K562 (cell line): ENCODE measurements at regions not wholly inside any gene's neighbourhood (a gene's known extent, or its start where the extent isn't known, plus 50 kb on each side); places are given as distances from the start of the nearest gene placed in this dataset.

ENCODE experiments used
- ATAC-seq: fragments of 200-7000 bp; cut with Tn5 transposase; 3 replicates; pipeline ENCODE4 v1.9.1; 2020; ENCODE audit warnings: moderate library complexity
- BruUV-seq: library from RNA; stranded (reverse); fragments of 400-500 nt; replicated peaks from 2 replicates; lab custom pipeline; 2021; lab: Mats Ljungman, UMichigan
- CTCF ChIA-PET: fragments of 300-600 bp; formaldehyde crosslinking; extraction: SDS; loops from one replicate; lab custom pipeline; 2021; ENCODE audit warnings: low intra/inter-chr PET ratio; lab: Yijun Ruan, JAX
- POLR2A ChIA-PET: fragments of 300-600, 350-650 bp; sonication (Branson Sonifier 250); formaldehyde crosslinking; extraction: SDS; loops from one replicate; lab custom pipeline; 2021; ENCODE audit warnings: antibody characterized with exemption, inconsistent platforms; lab: Yijun Ruan, JAX
- DNase-seq, 4 experiments: peaks; one replicate each; pipeline versions ENCODE4 v3.0.0 to v3.0.0-alpha.2; 2011 to 2018; ENCODE audit warnings: low spot score in 3 of 4, mixed read lengths in 3 of 4; ENCODE audit errors: extremely low read depth in 1 of 4
- FAIRE-seq: peaks from 2 replicates; lab custom pipeline; 2011; peaks lifted over from hg19 to GRCh38; lab: Jason Lieb, UNC
- H2AFZ ChIP-seq: 2 replicates; pipeline ENCODE4 v1.6.0; 2011; ENCODE audit warnings: low read depth, low read length, control low read depth, inconsistent platforms
- H3K27ac ChIP-seq: fragments of 200-600 bp; 3 replicates; pipeline ENCODE4 v1.8.0; 2011; ENCODE audit warnings: low read depth, mild to moderate bottlenecking, control low read depth, inconsistent platforms, low read length, moderate library complexity, mixed read lengths; ENCODE audit errors: extremely low read depth
- H3K27me3 ChIP-seq, 2 experiments: fragments of 300-600 bp in 1 of 2; 2 replicates in 1 of 2; 3 replicates in 1 of 2; pipeline versions ENCODE4 v1.6.0 to v1.8.0; 2011; ENCODE audit warnings: inconsistent platforms in 2 of 2, low read length in 2 of 2, mild to moderate bottlenecking in 1 of 2, mixed read lengths in 1 of 2, moderate library complexity in 1 of 2; ENCODE audit not compliant: control insufficient read depth in 2 of 2, insufficient read depth in 2 of 2
- H3K36me3 ChIP-seq: fragments of 300-600 bp; 3 replicates; pipeline ENCODE4 v1.8.0; 2011; ENCODE audit warnings: mild to moderate bottlenecking, low read length, inconsistent platforms; ENCODE audit not compliant: control insufficient read depth, insufficient read depth
- H3K4me1 ChIP-seq, 2 experiments: fragments of 200-600 bp in 1 of 2; replicated peaks in 1 of 2; 2 replicates in 1 of 2; 3 replicates in 1 of 2; pipeline versions ENCODE4 v1.5.1 to v1.8.0; 2011; ENCODE audit warnings: inconsistent platforms in 2 of 2, low read length in 2 of 2, mild to moderate bottlenecking in 1 of 2, mixed read lengths in 1 of 2, moderate library complexity in 1 of 2; ENCODE audit not compliant: control insufficient read depth in 2 of 2, insufficient read depth in 2 of 2
- H3K4me2 ChIP-seq: 2 replicates; pipeline ENCODE4 v1.6.1; 2011; ENCODE audit warnings: low read length, control low read depth, inconsistent platforms, mixed read lengths; ENCODE audit not compliant: insufficient read depth
- H3K4me3 ChIP-seq: fragments of 200-600 bp; sonication (generic), shearing (Covaris generic); 2 replicates; pipeline ENCODE4 v1.5.1; 2016; ENCODE audit warnings: control low read depth, inconsistent platforms
- H3K79me2 ChIP-seq: fragments of 200-600 bp; 3 replicates; pipeline ENCODE4 v1.8.0; 2011; ENCODE audit warnings: low read length, inconsistent platforms; ENCODE audit not compliant: control insufficient read depth, insufficient read depth
- H3K9ac ChIP-seq, 2 experiments: 2 replicates each; pipeline versions ENCODE4 v1.6.0 to v1.6.1; 2011; ENCODE audit warnings: low read depth in 2 of 2, low read length in 2 of 2, control low read depth in 1 of 2, inconsistent platforms in 1 of 2, mild to moderate bottlenecking in 1 of 2, mixed read lengths in 1 of 2; ENCODE audit not compliant: insufficient read depth in 1 of 2
- H3K9me1 ChIP-seq: one replicate; pipeline ENCODE4 v1.6.0; 2011; ENCODE audit warnings: inconsistent platforms, mild to moderate bottlenecking, low read length, moderate library complexity; ENCODE audit not compliant: control insufficient read depth, insufficient read depth
- H3K9me3 ChIP-seq: replicated peaks from 2 replicates; pipeline ENCODE4 v1.5.1; 2011; ENCODE audit warnings: low read depth, low read length, inconsistent platforms; ENCODE audit not compliant: control insufficient read depth, insufficient read depth
- H4K20me1 ChIP-seq: replicated peaks from 2 replicates; pipeline ENCODE4 v1.6.1; 2011; ENCODE audit warnings: low read length, inconsistent platforms, mixed read lengths; ENCODE audit not compliant: control insufficient read depth, insufficient read depth
- BRF1 ChIP-seq: IDR thresholded peaks from 3 replicates; pipeline ENCODE4 v1.6.1; 2011; ENCODE audit warnings: borderline replicate concordance, mild to moderate bottlenecking; ENCODE audit not compliant: insufficient read length; ENCODE audit errors: extremely low read depth
- C11orf30 ChIP-seq: fragments of 450-650 bp; IDR thresholded peaks from 2 replicates; pipeline ENCODE4 v1.6.1; 2016; ENCODE audit warnings: low read depth, mild to moderate bottlenecking
- CHCHD3 ChIP-seq: fragments of 250-450 bp; sonication (Bioruptor Pico); IDR thresholded peaks from 2 replicates; pipeline ENCODE4 v2.1.2; 2022; ENCODE audit warnings: mild to moderate bottlenecking
- DDX20 ChIP-seq: fragments of 450-650 bp; IDR thresholded peaks from 2 replicates; pipeline ENCODE4 v1.6.1; 2016; ENCODE audit warnings: missing genetic modification characterization, low read depth, mild to moderate bottlenecking, missing compliant biosample characterization, moderate library complexity
- E2F8 ChIP-seq: fragments of 450-650 bp; IDR thresholded peaks from 2 replicates; pipeline ENCODE4 v1.7.1; 2018; ENCODE audit warnings: mild to moderate bottlenecking, low read depth; ENCODE audit not compliant: partially characterized antibody
- MYC ChIP-seq, 2 experiments: fragments of 250-450 bp in 1 of 2; sonication (Bioruptor Pico) in 1 of 2; IDR thresholded peaks; 2 replicates each; pipeline versions ENCODE4 v1.5.1 to v1.6.1; 2012 to 2021; ENCODE audit warnings: low read depth in 2 of 2, borderline replicate concordance in 1 of 2, improper control_type of control experiment in 1 of 2, low read length in 1 of 2, mild to moderate bottlenecking in 1 of 2, moderate library complexity in 1 of 2
- NFIX ChIP-seq: fragments of 250-450 bp; sonication (Bioruptor Pico); IDR thresholded peaks from 2 replicates; pipeline ENCODE4 v1.4.0; 2020; ENCODE audit warnings: low read depth, mild to moderate bottlenecking, moderate library complexity
- NRF1 ChIP-seq, 2 experiments: fragments of 450-650 bp; IDR thresholded peaks in 1 of 2; conservative IDR thresholded peaks in 1 of 2; 2 replicates each; pipeline ENCODE4 v1.6.1; 2014; ENCODE audit warnings: mild to moderate bottlenecking in 2 of 2
- OTX1 ChIP-seq: fragments of 450-650 bp; formaldehyde crosslinking; IDR thresholded peaks from 2 replicates; pipeline ENCODE4 v1.4.0; 2022; ENCODE audit warnings: mild to moderate bottlenecking
- PREB ChIP-seq: sonication (generic); formaldehyde crosslinking; IDR thresholded peaks from 2 replicates; pipeline ENCODE4 v1.8.1; 2023; ENCODE audit warnings: mild to moderate bottlenecking, missing genetic modification reagents
- SLC30A9 ChIP-seq: fragments of 250-450 bp; sonication (Bioruptor Pico); IDR thresholded peaks from 2 replicates; pipeline ENCODE4 v1.8.0; 2022; ENCODE audit warnings: mild to moderate bottlenecking, moderate library complexity
- ZNF316 ChIP-seq: fragments of 450-650 bp; IDR thresholded peaks from 2 replicates; pipeline ENCODE4 v1.6.1; 2016
- ZZZ3 ChIP-seq: fragments of 450-650 bp; IDR thresholded peaks from 2 replicates; pipeline ENCODE4 v1.6.1; 2016; ENCODE audit warnings: antibody characterized with exemption, mild to moderate bottlenecking, moderate library complexity
- WGBS: fragments of 100-300 bp; shearing (Covaris generic); methylation state at CpG from one replicate; pipeline ENCODE4 v1.1.6; 2016; ENCODE audit warnings: low coverage, mixed read lengths; ENCODE audit not compliant: insufficient coverage; ENCODE audit errors: missing lambda C conversion rate; 5-methylcytosine and 5-hydroxymethylcytosine counted together
- in situ Hi-C: fragments of 300-500 bp; cut with MboI; formaldehyde crosslinking; loops from 4 replicates; pipeline ENCODE4 v1.15.0; 2018; ENCODE audit warnings: inconsistent platforms, mixed read lengths
- intact Hi-C: fragments of 100-400 bp; cut with micrococcal nuclease; formaldehyde crosslinking; loops from 2 replicates; pipeline ENCODE4 v1.14.2; 2022
- TF ChIP-seq, protein P1 (sequence below): IDR thresholded peaks from 2 replicates; pipeline ENCODE4 v1.6.1; 2012; ENCODE audit warnings: low read depth, low read length, improper control_type of control experiment, borderline replicate concordance

DNA sequence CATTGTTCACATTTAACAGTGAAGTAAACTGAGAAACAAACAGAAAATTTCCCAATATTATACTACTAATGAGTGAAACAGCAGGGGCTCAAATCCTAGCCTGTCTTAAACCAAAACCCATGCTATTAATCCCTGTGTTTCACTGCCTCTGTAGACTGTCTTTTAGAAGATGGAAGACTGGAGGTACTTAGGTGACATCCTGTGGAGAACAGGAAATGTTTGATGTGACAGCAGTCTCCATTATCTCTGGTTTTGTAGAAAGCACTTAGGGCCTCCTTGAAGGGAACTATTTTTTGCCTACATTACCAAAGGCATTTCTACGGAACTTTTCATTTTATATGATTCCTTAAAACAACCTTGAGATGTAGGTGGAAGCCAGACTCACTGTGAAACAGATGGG lies 288.1 kb upstream of the SORL1-AS1 start (continued):
- no peak for TF ChIP-seq C11orf30
- no peak for TF ChIP-seq MYC (IDR thresholded peaks at IDR 0.05; ENCODE audit: low read depth, low read length)
- TF ChIP-seq MYC (CRISPR knock-in tag; IDR thresholded peaks at IDR 0.05; ENCODE audit: borderline replicate concordance, low read depth): no peak
- TF ChIP-seq PREB (CRISPR knock-in tag): no peak
- TF ChIP-seq ZNF316: no peak
- no peak for TF ChIP-seq NRF1 (conservative IDR thresholded peaks at IDR 0.05 in 1 of 2, IDR thresholded peaks at IDR 0.05 in 1 of 2)

DNA sequence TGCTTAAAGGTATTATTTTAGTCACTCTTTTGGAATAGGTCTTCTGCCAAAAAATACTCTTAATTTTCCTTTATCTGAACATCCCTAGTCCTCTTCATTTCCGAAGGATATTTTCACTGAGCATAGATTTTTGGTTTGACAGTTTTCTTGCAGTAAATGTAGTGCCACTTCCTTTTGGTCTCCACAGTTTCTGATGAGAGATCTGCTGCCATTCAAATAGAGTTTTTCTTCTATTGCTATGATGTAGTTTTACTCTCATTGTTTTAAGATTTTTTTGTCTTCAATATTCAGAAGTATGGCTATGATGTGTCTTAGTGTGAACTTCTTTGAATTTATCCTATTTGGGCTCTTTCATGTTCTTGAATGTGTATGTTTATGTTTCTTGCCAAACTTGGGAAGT lies 281.1 kb upstream of the SORL1-AS1 start:
- in situ Hi-C loops (no loop called here), intact Hi-C loops (no loop called here)
- no peak overlapping the region for H2AFZ ChIP-seq
- no peaks in the 10 kb centered on the region for H3K4me1 ChIP-seq
- no peaks in the 10 kb centered on the region for H3K9me3 ChIP-seq
- ATAC-seq (no peak), FAIRE-seq (no peak)
- H3K36me3 ChIP-seq: no peaks in the 10 kb centered on the region
- BruUV-seq: no TSS peak
- H3K9ac ChIP-seq: no peak overlapping the region
- ChIA-PET POLR2A (no interaction called here), CTCF (no interaction called here)
- H4K20me1 ChIP-seq: no peaks in the 10 kb centered on the region
- no peak for TF ChIP-seq OTX1 (CRISPR knock-in tag)
- no peak for TF ChIP-seq E2F8
- TF ChIP-seq, protein P1, sequence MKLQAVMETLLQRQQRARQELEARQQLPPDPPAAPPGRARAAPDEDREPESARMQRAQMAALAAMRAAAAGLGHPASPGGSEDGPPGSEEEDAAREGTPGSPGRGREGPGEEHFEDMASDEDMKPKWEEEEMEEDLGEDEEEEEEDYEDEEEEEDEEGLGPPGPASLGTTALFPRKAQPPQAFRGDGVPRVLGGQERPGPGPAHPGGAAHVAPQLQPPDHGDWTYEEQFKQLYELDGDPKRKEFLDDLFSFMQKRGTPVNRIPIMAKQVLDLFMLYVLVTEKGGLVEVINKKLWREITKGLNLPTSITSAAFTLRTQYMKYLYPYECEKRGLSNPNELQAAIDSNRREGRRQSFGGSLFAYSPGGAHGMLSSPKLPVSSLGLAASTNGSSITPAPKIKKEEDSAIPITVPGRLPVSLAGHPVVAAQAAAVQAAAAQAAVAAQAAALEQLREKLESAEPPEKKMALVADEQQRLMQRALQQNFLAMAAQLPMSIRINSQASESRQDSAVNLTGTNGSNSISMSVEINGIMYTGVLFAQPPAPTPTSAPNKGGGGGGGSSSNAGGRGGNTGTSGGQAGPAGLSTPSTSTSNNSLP: no peak
- TF ChIP-seq DDX20 (tag): no peak
- no peak for TF ChIP-seq BRF1
- TF ChIP-seq NFIX: no peak
- TF ChIP-seq ZZZ3: no peak
- TF ChIP-seq SLC30A9 (CRISPR knock-in tag): no peak
- TF ChIP-seq CHCHD3 (CRISPR knock-in tag): no peak
- TF ChIP-seq, all 486 proteins: peak for 0
- WGBS: 0% methylated on average over 1 of the region's 1 CpG
- Histone ChIP-seq H3K27ac (no peak overlapping the region), H3K79me2 (no peaks in the 10 kb centered on the region), H3K4me3 (no peak overlapping the region), H3K9me1 (no peaks in the 10 kb centered on the region), H3K4me2 (no peak overlapping the region), H3K27me3 (no peaks in the 10 kb centered on the region)
- DNase-seq: no peak
